Thoracic aorta (tissue), 2 donors: ENCODE measurements at regions not wholly inside any gene's neighbourhood (a gene's known extent, or its start where the extent isn't known, plus 50 kb on each side); places are given as distances from the start of the nearest gene placed in this dataset.

Source experiments
- ATAC-seq: fragments of 150-250 bp; one replicate; pipeline ENCODE4 v1.8.0; 2017; ENCODE audit warnings: low read depth; ENCODE audit not compliant: insufficient number of reproducible peaks, low FRiP score
- DNase-seq: peaks from one replicate; pipeline ENCODE4 v3.0.0-alpha.2; 2020; ENCODE audit warnings: low spot score
- H3K27ac ChIP-seq, 2 donors: fragments of 200-600 bp; sonication (generic); 1 replicate in 1 of 2; 2 replicates in 1 of 2; pipeline ENCODE4 v1.5.1; 2016; ENCODE audit warnings: mild to moderate bottlenecking in 2 of 2, moderate library complexity in 2 of 2
- H3K27me3 ChIP-seq: fragments of 200-600 bp; sonication (generic); replicated peaks from 2 replicates; pipeline ENCODE4 v1.6.0; 2016; ENCODE audit warnings: mild to moderate bottlenecking; ENCODE audit not compliant: insufficient read depth
- H3K36me3 ChIP-seq: fragments of 200-600 bp; sonication (generic); one replicate; pipeline ENCODE4 v1.5.1; 2016
- H3K4me1 ChIP-seq, 2 donors: fragments of 200-600 bp; sonication (generic); 1 replicate in 1 of 2; 2 replicates in 1 of 2; pipeline versions ENCODE4 v1.5.1 to v1.6.0; 2016; ENCODE audit warnings: low read depth in 2 of 2, mild to moderate bottlenecking in 1 of 2; ENCODE audit not compliant: control insufficient read depth in 1 of 2
- H3K4me3 ChIP-seq: fragments of 200-600 bp; sonication (generic); 2 replicates; pipeline ENCODE4 v1.5.1; 2016; ENCODE audit warnings: mild to moderate bottlenecking
- H3K9me3 ChIP-seq: fragments of 200-600 bp; sonication (generic); 2 replicates; pipeline ENCODE4 v1.5.1; 2016
- TF ChIP-seq, protein P1 (sequence below): fragments of 200-600 bp; sonication (generic); IDR thresholded peaks from one replicate; pipeline ENCODE4 v1.5.1; 2019; ENCODE audit warnings: antibody characterized with exemption

DNA sequence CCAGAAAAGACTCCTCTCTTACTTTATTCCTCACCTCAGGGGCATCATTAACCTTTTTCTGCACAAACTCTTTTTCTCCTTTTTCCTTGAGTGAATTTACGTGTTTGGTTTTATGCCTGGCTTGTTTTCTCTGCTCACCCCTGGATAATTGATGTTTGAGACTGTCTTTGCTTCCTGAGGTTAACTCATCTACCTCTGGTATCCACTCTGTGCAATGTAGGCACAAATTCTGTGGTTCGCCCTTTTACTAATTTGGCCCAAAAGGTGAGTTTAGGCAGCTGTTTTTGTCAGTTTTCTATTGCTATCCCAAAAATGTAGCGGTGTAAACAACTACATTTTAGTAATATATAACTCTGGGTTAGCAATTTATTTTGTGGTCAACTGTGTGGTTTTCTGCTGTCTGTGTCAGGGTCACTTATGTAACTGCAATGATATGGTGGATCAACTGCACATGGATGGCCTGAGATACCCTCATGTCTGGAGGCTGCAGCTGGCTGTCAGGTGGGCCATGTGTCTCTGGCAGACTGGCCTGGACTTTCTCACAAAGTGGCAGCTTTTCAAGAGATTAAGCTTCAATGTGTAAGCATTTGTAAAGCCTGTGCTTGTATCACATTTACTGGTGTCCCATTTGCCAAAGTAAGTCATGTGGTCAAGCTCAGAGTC lies 329.7 kb downstream of the FSIP2 start:
- no peaks in the 10 kb centered on the region for H3K9me3 ChIP-seq
- no peak for DNase-seq
- no peak overlapping the region for H3K4me3 ChIP-seq
- no peaks in the 10 kb centered on the region for H3K27me3 ChIP-seq
- TF ChIP-seq, protein P1, sequence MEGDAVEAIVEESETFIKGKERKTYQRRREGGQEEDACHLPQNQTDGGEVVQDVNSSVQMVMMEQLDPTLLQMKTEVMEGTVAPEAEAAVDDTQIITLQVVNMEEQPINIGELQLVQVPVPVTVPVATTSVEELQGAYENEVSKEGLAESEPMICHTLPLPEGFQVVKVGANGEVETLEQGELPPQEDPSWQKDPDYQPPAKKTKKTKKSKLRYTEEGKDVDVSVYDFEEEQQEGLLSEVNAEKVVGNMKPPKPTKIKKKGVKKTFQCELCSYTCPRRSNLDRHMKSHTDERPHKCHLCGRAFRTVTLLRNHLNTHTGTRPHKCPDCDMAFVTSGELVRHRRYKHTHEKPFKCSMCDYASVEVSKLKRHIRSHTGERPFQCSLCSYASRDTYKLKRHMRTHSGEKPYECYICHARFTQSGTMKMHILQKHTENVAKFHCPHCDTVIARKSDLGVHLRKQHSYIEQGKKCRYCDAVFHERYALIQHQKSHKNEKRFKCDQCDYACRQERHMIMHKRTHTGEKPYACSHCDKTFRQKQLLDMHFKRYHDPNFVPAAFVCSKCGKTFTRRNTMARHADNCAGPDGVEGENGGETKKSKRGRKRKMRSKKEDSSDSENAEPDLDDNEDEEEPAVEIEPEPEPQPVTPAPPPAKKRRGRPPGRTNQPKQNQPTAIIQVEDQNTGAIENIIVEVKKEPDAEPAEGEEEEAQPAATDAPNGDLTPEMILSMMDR: no peak
- H3K27ac ChIP-seq: no peak overlapping the region
- H3K36me3 ChIP-seq: no peaks in the 10 kb centered on the region
- no peaks in the 10 kb centered on the region for H3K4me1 ChIP-seq
- no peak for ATAC-seq

DNA sequence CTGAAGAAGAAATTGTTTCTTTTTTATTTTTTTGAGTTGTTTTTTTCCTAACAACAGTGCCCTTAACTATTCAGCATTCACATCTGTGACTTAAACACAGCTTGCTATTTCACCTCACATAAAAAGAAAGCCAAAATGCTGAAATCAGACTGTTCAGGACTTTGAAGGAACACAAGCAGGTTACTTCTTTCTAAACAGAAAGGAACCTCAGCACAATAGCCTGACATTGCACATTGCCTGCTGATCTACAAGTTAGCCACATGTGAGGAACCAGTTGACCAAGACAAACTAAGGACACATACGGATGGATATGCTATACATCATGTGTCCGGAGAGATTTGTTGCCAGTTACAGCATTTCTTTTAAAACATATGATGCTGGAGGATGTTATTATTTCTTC lies 331.1 kb downstream of the FSIP2 start:
- Histone ChIP-seq H3K27me3 (no peaks in the 10 kb centered on the region), H3K36me3 (no peaks in the 10 kb centered on the region), H3K27ac (no peak overlapping the region), H3K4me3 (no peak overlapping the region), H3K9me3 (no peaks in the 10 kb centered on the region), H3K4me1 (no peaks in the 10 kb centered on the region)
- TF ChIP-seq, protein P1: no peak
- ATAC-seq (no peak), DNase-seq (no peak)

DNA sequence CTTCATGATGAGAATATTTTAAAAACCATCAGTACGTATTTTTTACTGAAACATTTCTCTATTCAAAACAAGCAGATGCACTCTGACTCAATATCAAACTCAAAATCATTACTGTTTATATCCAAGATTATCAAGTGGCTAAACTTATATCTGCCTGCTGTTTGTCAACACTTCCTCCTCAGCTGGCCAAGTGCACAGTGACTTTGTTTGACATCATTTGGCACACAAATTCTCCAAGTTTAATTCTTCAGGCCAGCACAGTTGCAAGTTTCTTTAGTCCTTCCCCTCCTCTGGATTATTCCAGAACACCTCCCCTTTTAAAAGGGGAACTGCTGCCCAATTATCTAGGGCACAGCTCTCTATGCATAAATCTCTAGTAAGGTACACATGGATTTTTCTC lies 346.6 kb downstream of the FSIP2 start:
- ATAC-seq (no peak), DNase-seq (no peak)
- TF ChIP-seq, protein P1: no peak
- Histone ChIP-seq H3K4me3 (no peak overlapping the region), H3K9me3 (no peaks in the 10 kb centered on the region), H3K4me1 (no peaks in the 10 kb centered on the region), H3K27ac (no peak overlapping the region), H3K27me3 (no peaks in the 10 kb centered on the region), H3K36me3 (no peaks in the 10 kb centered on the region)

DNA sequence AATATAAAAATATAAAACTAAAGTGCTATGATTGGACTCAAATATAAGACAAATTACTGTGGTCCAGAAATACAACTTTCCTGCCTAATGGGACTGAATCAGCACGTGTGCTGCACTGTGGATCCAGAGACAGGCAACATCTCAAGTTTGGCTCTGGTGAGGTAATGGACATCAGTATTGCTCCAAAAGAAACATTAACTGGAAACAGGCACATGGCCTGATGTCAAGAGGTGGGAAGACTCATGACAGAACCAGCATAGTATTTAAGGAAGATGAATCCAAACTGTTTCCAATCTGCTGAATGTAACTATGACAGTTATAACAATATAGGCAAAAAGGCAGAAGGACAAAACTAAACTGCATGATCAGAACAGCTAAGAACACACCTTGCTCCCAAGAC lies 354.6 kb downstream of the FSIP2 start:
- Histone ChIP-seq H3K27ac (no peak overlapping the region), H3K36me3 (no peaks in the 10 kb centered on the region), H3K4me1 (no peaks in the 10 kb centered on the region), H3K9me3 (no peaks in the 10 kb centered on the region), H3K27me3 (no peaks in the 10 kb centered on the region), H3K4me3 (no peak overlapping the region)
- ATAC-seq: no peak
- DNase-seq: no peak
- TF ChIP-seq, protein P1: no peak

DNA sequence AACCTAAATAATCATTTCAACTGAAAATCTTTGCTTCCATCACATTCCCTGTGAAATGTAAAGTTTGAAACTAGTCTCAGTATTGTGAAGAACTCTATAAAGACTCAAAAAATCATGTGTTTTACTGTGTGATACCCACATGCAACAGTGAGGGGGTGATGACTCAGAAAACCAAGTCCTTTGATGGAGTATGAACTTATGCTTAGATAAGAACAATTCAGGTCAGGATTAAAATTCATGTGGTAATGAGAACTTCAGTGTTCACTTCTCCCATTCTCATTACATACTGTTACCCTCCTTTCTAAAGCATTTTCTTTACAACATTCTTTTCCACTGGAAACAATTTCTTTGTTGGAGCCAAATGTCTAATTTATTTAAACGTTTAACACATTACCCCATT lies 360.2 kb downstream of the FSIP2 start:
- ATAC-seq (no peak), DNase-seq (no peak)
- Histone ChIP-seq H3K27me3 (no peaks in the 10 kb centered on the region), H3K4me3 (no peak overlapping the region), H3K9me3 (no peaks in the 10 kb centered on the region), H3K36me3 (no peaks in the 10 kb centered on the region), H3K27ac (no peak overlapping the region), H3K4me1 (no peaks in the 10 kb centered on the region)
- TF ChIP-seq, protein P1: no peak
